ENCODE measurements at regions not wholly inside any gene's neighbourhood (a gene's known extent, or its start where the extent isn't known, plus 50 kb on each side); places are given as distances from the start of the nearest gene placed in this dataset.

DNA sequence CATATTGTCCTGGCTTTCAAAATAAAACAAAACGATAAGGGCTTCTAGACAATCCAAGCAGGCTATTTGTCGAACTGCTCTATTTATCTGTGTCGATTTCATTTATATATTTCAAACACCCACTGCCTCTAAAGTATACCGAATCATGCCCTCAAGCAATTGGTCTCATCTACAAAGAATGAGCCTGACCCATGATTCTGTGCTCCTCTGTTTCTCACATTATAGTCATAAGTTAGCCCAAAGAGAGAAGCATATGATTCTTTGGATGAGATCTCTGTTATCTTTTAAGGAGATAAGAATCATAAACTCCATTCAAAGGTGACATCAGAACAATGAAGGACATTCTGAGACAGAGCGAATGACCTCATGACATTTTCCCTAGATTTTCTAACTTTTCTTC is 191.1 kb downstream of the MAP2K6 start:
- DNase-seq = no peak

DNA sequence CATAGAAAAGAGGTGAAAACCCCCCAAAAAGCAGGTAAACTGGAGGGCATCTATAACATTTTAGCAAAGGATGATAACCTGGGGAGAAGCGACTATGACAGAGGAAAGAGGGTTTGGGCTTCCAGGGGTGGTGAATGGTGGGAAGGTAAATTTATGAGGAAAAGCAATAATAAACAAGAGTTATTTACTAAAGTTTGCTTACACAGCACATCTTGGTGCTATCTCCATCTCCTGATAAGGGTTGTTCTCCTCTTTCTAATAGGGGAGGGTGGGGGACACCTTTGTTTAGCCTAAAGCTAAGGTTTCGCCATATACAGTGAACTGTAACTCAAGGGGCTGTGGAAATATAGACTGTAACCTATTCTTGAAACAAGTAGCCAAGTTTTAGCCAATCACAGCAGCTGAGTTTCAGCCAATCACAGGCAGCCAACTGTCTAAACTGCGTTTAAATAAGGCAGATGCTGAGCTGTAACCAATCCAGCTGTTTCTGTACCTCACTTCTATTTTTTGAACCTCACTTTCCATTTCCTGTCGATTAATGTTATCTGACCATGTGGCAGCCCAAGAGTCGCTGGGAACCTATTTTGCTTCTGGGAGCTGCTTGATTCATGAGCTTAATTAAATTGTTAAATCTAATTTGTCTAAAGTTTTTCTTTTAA is 191.8 kb downstream of the MAP2K6 start:
- no peak for DNase-seq

GRCh38 chr17:69607162-69607834 is 192.8 kb downstream of the MAP2K6 start:
- peak; percentile 75 for DNase-seq

- no peak for DNase-seq
These were observed 193.6 kb downstream of the MAP2K6 start for GRCh38 chr17:69608141-69608540.

DNA sequence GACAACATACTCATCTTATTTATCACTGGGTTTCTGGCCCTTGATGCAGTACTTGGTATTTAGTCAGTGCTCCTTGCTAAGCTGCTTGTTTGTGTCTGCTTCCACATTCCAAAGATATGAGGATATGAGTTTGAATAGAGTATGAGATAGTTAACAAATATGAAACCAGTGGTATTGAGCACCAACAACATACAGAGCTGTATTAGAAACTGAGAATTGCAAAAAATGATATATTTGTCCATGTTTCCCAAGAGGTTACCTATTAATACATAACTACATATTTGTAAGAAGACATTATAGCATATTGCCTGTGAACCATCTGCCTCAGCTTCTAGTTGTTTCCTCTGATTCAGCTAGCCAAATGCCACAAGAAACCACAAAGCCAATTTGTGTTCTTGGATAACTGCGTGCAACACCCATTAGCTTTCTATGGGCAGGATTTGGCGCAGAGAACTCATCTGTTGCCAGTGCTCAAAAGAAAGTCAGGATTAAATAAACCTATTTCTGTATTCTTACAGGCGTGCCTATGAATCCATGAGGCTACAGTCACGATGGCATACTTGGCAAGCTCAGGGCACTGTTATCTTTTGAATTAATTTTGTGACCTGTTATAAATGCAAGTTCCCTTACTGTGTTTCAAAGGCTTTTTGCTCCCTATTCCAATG is 194.4 kb downstream of the MAP2K6 start:
- peak; percentile 15 for DNase-seq

GRCh38 chr17:69609473-69610305 is 195.2 kb downstream of the MAP2K6 start:
- no peak for DNase-seq

GRCh38 chr17:69620363-69620762 is 205.9 kb downstream of the MAP2K6 start:
- no peak for DNase-seq

DNA sequence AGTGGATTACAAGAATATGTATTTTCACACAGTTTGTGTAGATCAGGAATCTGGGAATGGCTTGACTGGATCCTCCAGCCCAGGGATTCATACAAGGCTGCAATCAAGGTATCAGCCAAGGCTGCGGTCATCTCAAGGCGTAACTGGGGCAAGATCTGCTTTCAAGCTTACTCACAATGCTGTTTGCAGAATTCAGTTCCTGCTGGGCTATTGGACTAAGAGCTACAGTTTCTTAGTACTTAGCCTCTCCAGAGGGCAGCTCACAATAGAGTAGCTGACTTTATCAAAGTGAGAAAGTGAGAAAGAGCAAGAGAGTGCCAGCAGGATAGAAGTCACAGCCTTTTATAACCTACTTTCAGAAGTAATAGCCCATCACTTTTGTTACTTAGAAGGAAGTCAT is 211.0 kb downstream of the MAP2K6 start:
- DNase-seq = no peak

GRCh38 chr17:69630056-69630635 is 215.6 kb downstream of the MAP2K6 start:
- peak; percentile 74 for DNase-seq

DNA sequence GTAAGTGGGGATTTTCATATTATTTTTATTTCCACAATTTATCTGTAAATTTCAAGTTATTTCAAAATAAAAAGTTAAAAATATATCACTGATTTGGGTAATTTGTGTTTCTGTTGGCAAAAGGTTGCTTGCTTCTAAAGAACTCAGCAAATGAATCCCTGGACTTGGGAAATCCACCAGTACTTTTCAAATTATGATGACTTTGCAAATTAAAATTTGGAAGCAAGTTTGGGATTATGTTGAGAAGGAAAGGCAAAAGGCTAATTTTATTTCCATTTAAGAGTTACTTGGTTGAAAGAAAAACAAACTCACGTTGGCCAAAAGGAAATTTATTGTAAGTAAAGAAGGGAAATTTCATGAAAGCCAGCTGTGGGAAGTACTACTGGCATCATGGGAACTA is 220.3 kb downstream of the MAP2K6 start:
- no peak for DNase-seq

DNA sequence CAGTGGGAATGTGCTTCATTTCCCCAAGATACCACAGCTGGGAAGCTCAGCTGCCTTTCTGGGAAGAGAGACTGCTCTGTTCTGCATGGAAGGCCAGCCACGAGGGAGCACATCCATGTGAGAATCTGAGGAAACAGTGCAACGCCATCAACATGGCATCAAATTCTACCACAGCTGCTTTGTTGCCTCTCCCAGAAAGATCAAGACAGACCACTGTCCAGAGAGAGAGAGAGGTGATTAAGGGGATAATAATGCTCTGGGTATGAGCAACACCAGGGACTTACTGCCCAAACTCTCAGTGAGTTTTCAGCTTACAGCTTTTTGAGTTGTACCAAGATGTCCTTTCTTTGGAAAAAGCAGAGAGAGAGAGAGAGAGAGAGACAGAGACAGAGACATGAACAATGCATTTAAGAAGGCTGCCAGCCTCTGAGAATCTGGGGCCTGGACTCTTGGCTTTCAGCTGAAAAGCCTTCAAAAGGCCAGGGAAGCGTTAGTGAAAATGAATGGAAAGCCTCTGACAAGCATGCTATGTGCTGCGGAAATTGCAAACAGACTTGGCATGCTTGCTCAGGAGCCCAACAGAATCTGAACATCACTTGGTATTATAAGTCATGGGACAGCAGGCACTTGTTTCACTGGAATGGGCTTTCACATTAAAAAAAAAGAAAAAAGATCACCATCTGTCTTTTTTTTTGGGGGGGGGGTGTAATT is 223.1 kb downstream of the MAP2K6 start:
- DNase-seq = no peak

- no peak for DNase-seq
These were observed 224.6 kb downstream of the MAP2K6 start for GRCh38 chr17:69639096-69639495.

GRCh38 chr17:69640073-69640472 is 225.6 kb downstream of the MAP2K6 start:
- DNase-seq = no peak

GRCh38 chr17:69643686-69644085 is 229.2 kb downstream of the MAP2K6 start:
- no peak for DNase-seq

DNA sequence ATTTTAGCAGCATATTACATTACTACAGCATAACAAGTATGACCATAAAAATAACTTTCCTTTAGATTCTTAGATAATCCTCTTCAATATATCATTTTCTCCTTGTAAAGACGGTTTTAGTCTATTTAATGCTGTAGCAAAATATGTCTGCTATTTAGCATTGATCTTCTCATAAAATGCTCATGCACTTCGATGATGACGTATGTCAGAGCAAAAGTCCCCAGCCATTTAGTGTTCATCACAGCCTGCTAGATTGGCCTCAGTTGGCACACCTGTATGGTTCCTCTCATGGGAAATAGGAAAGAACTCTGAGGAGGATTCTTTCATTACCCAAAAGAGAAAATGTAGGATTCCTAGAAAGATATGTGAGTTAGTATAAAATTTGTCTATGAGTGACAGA is 232.2 kb downstream of the MAP2K6 start:
- DNase-seq = no peak

DNA sequence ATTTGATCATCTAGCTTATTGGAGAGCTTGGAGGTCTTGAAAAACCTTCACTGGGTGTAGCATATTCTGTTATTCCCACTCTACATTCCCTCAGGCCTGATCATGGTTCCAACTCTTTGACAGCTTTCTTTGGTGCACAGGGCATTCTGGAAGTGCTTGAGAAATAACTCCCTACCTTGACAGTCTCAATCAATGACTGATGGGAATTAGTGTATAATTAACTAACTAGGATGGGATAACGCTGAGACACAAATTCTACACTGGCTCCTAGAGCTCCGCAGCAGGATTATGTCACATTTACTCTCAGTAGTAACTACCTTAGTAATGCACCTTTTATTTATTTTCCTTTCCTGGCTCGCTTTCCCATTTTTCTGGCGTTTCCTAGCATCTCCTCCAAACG is 236.4 kb downstream of the MAP2K6 start:
- DNase-seq = no peak

DNA sequence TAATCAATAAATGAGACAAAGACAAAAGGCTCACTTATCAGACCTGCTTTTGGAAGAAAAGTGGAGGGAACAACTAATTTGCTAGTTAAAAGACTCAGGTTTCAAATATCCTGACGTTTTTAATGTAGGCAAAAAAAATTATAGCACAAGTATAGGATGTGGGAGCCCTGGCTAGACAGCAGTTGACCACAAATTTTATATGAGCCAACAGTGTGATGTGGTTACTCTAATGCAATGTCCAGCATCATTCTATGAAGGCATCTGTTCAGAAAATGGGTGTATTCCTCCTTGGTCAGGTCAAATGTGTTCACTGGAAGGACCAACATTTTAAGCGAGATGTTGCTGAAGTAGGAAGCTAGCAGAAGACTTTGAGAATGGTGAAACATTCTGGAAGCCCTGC is 237.4 kb downstream of the MAP2K6 start:
- no peak for DNase-seq

DNA sequence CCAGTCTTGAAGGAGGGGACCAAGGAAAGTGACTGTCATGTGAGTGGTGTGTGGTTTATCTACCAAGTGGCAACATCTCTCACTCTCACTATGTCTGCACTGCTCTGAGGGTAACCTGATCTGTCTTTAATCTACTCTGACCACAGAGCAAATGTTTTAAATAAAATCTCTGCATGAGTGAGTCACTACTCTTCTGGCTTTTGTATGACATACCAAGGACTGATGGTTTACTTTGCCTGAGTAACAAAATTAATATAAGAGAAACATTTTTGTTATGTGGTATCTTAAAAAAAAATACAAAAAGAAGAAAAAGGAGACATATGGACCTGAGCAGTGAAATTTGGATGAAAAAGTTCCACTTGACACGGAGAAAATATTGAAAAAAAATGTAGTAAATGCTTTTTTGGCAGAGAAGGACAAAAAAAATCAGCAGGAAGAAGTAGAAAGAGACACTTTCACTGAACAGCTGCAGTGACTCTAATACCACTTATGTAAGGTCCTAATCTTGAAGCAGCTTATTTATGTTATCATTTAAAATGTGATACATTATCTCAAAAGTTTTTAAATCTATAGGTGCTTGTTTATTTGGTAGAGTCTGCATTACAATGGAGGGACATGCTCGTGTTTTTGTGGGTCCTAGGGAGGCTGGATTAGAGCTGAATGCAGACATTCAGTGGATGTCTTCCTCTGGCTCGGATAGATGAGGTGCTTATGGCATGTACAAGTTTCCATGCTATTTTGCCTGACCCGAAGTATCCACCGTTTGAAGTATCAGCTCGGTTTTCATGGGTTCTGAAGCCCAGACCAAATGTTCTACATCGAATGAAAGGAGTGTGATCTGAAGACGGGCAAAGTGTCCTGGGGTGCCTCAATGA is 240.7 kb downstream of the MAP2K6 start:
- DNase-seq = no peak

- DNase-seq = no peak
These were observed 241.4 kb downstream of the MAP2K6 start for GRCh38 chr17:69655902-69656301.
